NCI-H446 (cell line): ENCODE measurements at regions not wholly inside any gene's neighbourhood (a gene's known extent, or its start where the extent isn't known, plus 50 kb on each side); places are given as distances from the start of the nearest gene placed in this dataset.
"Not testable (repeated sequence)": the region's sequence is repeated elsewhere in the genome, so short reads cannot be mapped to it uniquely, and the experiment has no call there.

Experiments
- DNase-seq, 2 experiments: peaks; one replicate each; lab custom pipeline; 2025; lab: John Stamatoyannopoulos, UW

GRCh38 chr9:85208666-85209065 is 533.1 kb downstream of the AGTPBP1 start:
- DNase-seq = no peak

GRCh38 chr9:85204176-85204575 is 534.6 kb downstream of the NTRK2 start:
- DNase-seq = no peak

- no peak for DNase-seq
Observed at GRCh38 chr9:85202596-85202995, 533.1 kb downstream of the NTRK2 start.

GRCh38 chr9:85200726-85201404 is 531.3 kb downstream of the NTRK2 start:
- DNase-seq = no peak

- no peak for DNase-seq
Observed at GRCh38 chr9:85199866-85200495, 530.5 kb downstream of the NTRK2 start.

GRCh38 chr9:85192750-85193149 is 523.2 kb downstream of the NTRK2 start:
- no peak for DNase-seq

DNA sequence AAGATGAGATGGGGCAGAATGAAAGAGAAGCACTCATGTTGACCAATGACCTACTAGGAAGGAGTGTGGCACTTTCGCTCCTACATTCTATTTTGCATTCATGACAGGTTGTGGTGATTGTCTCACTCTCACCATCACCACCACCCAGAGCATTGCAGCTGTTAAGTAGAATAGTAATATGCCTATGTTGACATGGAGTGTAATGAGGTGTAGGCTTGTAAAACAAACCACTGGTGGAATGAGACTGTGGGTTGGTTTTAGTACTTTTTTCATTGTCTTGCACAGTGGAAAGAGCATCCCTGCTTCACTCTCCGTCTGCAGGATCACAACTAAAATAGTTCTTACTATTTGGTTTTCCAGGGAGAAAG is 516.7 kb downstream of the NTRK2 start:
- DNase-seq = no peak

DNA sequence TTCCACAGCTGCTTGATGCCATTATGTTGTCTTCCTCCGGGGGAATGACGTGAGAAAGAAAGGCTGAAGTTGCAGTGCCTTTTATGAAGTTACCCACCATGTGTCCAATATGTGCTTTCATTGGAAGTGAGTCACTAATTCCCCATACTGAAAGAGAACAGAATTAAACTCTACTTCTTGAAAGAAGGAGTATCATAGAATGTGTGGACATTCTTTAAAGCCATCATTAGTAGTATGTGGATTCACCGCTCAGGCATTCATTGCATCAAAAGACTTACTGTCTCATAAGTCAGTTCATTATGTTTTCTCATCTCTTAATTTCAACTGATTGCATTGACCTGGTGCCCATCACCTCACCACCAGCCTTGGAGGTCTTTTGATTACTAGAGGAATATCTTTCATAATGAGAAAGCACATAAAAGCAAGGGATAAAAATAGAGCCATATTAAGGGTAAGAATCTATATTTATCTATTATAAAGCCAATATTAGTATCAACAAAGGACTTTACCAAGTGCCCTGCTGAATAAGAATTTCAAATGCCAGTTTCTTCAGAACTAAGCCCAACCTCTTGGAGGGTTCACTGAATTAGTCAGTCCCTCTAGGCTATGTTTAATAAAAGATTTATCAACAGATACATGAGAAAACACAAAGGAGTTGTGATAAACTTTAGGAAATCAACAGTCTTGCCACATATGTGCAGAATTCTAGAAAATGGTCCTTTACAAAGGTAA is 516.1 kb downstream of the NTRK2 start:
- no peak for DNase-seq

GRCh38 chr9:85182383-85182782 is 512.9 kb downstream of the NTRK2 start:
- no peak for DNase-seq

- no peak for DNase-seq
Observed at GRCh38 chr9:85178474-85178873, 508.9 kb downstream of the NTRK2 start.

DNA sequence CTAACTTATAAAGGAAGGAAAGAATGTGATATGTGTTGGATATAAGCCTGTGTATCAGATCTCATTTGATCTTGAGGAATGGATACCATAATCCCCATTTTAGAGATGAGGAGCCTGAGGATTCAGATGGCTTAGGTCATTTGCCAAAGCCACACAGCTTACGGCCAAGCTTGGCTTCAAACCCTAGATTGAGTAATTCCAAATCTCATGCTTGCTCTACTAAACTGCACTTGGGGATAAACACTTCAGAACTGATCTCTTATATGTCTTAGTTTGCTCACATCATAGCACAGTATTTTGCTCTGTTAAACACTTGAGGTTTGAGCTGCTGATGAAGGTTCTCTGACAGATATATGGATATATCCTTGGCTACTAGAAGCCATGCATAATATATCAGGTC is 504.4 kb downstream of the NTRK2 start:
- no peak for DNase-seq

DNA sequence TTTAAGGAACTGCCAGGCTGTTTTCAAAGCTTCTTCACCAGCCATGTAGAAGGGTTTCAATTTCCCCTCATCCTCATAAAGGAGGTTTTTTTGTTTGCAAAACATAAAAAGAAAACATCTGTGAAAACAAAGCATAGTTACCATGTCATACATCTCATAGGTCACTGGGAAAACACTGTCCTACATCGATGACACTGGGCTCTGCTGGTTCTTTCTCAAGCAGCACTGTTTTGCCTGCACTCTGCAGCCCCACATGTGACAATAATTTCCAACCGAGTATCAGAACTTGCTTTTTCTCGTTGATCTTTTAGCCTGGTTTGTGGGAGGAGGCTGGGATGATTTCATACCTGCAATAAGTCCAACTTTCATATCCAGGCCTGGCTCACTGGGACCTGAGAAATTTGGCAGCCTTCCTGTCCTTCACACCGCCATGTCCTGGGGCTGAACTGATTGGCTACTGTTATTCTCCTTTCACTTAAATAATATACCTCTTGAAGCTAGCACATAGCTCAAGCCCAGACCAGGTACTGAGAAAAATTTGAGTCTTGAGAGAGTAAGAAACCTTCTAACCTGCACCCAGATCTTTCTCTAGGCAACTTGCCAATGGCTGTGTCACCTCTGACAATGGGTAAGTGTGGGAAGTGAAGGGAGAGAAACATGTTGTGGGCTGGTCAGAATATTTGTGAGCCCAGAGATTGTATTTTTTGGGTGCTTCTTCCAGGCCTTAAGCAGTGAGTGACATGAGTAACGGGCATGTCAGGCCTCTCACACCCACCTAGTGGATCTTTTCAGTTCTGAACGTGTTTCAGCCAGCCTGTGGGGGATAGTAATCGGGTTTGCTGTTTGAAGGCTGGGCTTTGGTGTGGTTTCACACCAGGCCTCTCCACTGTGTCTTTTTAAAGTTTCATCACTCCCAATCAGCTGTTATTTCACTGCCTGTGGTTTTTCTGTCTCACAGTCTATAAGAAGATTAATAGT is 502.8 kb downstream of the NTRK2 start:
- no peak for DNase-seq

DNA sequence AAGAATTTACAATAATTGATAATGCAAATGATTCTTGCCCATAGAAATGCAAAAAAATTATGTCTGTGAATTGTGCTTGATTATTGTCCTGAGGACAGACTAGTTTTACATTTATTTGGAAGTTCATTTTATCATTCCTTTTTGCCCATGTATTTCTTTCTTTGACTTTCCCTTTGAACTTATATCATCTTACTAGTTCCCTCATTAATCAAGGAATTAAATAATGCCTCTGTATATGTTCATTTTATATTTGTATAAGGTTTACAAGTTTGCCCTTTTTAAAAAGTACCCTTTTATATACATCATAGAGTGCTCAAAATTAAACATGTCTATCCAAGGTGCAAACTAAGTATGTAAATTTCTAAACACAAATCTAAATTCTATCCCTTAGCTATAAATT is 501.6 kb downstream of the NTRK2 start:
- no peak for DNase-seq

- no peak for DNase-seq
Observed at GRCh38 chr9:85168412-85168811, 498.9 kb downstream of the NTRK2 start.

DNA sequence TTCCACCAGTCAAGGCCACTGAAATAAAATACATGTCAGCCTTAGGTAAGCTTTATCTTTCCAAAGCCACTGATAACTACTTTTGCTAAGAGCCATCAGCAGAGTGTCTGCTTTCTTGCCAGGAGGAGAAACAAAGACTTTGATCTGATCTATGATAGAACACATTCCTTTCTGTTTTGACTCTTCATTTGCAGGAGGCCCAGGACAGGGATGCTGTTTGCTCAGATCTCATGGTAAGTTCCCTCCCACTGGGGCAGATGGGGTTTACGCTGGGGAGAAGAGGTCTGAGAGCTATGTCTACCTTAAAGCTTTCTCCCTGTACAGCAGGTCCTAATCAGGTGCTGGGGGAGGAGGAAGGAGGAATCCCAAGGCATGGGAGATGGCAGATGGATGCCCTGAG is 497.6 kb downstream of the NTRK2 start:
- DNase-seq = no peak

GRCh38 chr9:85163825-85164224 is 494.3 kb downstream of the NTRK2 start:
- no peak for DNase-seq

DNA sequence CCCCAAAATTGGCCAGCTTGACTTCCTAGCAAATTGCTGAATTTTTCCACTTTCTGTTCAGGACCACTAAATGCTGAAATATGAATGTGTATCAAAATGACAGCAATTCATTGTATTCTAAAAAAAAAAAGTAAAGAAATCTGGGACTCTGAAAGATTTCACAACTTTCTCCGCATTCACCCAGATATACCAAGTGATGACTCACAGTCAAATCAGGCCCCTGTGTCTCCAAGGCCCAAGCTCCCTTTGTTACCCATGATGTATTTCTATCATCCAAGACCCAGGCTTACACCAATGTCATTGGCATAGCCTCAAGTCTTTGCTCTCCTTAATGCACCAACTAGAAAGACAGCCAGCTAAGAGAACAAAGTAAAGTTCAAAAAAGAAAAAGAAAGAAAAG is 493.9 kb downstream of the NTRK2 start:
- DNase-seq = no peak

- DNase-seq = no peak
Observed at GRCh38 chr9:85162822-85163221, 493.3 kb downstream of the NTRK2 start.

DNA sequence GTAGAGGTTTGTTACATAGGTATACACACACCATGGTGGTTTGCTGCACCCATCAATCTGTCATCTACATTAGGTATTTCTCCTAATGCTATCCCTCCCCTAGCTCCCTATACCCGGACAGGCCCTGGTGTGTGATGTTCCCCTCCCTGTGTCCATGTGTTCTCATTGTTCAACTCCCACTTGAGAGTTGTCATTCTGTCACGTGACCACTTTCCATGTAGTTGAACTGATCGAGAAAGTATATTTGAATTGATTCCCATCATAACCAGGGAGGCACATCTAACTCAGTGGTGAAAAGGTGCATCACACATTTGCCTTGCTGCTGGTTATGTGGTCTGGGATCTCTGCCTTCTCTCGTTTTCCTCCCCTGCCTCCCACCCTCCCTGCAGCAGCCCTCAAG is 491.4 kb downstream of the NTRK2 start:
- not testable (repeated sequence) for DNase-seq

GRCh38 chr9:85158512-85158911 is 489.0 kb downstream of the NTRK2 start:
- no peak for DNase-seq

DNA sequence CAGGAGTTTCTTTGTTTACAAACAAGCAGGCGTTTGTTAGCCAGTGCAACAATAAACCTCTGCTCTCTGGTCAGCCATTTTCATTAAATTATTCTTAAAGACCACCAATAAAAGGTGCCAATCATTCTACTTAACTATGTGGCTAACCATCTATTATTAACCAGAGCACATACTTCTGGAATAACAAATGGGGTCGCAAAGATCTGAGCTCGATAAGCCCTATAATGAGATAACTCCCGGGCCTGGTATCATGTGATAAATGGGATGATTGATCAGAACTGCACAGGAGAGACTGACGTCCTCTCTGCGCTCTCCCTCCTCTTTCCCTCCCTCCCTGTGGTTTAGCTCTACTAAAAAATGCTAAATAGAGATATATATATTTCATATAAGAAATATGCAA is 488.2 kb downstream of the NTRK2 start:
- DNase-seq = no peak

DNA sequence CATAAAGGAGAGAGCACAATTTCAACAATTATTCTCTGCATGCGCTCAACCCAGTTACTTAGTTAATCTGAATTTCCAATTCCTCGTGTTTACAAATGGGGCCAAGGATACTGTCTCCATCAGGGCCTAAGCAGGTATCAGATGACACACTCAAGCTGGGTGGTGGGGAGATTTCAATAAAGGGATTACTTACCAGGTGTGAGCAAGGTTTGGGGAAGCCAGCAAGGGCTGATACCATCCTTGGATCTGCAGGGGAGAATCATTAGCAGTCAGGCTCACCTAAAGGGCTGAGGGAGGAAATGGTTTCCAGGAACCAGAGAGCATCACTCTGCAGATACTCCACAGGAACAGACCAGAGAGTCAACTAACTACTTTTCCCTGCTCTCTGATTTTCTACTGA is 487.1 kb downstream of the NTRK2 start:
- no peak for DNase-seq
